Loucy (cell line): ENCODE measurements at regions not wholly inside any gene's neighbourhood (a gene's known extent, or its start where the extent isn't known, plus 50 kb on each side); places are given as distances from the start of the nearest gene placed in this dataset.

Experiments used
- EZH2phosphoT487 ChIP-seq: fragments of 200-600 bp; IDR thresholded peaks from 2 replicates; pipeline ENCODE4 v1.6.1; 2018; ENCODE audit warnings: antibody characterized with exemption, mild to moderate bottlenecking, moderate library complexity, borderline replicate concordance
- TF ChIP-seq, protein P1 (sequence below): fragments of 200-600 bp; sonication (generic); conservative IDR thresholded peaks from 2 replicates; pipeline ENCODE4 v1.5.1; 2014; ENCODE audit warnings: mild to moderate bottlenecking, antibody characterized with exemption, low read length

DNA sequence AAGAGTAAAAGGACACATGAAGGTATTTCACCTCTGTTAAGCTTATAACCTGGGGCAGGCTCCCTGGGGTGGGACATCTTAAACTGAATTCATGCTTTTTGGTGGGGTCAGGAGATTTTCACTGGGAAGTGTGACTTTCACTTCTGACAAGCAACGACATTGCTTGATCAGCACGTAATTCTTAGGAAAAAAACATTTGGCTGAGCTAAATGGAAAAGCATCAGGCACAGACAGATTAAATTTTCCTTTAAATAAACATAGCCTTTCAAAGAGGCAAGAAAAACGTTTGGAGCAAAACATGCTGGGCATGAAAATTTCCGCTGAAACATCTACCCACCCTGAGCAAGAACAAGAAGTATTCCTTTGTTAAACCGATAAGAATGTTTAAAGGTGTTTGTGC is 674.0 kb upstream of the CELF4 start:
- TF ChIP-seq, protein P1, sequence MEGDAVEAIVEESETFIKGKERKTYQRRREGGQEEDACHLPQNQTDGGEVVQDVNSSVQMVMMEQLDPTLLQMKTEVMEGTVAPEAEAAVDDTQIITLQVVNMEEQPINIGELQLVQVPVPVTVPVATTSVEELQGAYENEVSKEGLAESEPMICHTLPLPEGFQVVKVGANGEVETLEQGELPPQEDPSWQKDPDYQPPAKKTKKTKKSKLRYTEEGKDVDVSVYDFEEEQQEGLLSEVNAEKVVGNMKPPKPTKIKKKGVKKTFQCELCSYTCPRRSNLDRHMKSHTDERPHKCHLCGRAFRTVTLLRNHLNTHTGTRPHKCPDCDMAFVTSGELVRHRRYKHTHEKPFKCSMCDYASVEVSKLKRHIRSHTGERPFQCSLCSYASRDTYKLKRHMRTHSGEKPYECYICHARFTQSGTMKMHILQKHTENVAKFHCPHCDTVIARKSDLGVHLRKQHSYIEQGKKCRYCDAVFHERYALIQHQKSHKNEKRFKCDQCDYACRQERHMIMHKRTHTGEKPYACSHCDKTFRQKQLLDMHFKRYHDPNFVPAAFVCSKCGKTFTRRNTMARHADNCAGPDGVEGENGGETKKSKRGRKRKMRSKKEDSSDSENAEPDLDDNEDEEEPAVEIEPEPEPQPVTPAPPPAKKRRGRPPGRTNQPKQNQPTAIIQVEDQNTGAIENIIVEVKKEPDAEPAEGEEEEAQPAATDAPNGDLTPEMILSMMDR: no peak
- no peak for TF ChIP-seq EZH2phosphoT487
